Germinal center (tissue), 1 donor: ENCODE measurements at regions not wholly inside any gene's neighbourhood (a gene's known extent, or its start where the extent isn't known, plus 50 kb on each side); places are given as distances from the start of the nearest gene placed in this dataset.

Experiments
- DNase-seq: peaks from one replicate; pipeline ENCODE4 v3.0.0; 2012; ENCODE audit warnings: mixed read lengths, low spot score

- no peak for DNase-seq
These were observed 96.4 kb upstream of the HS3ST1 start for GRCh38 chr4:11525085-11525484.

GRCh38 chr4:11518754-11519153 is 90.1 kb upstream of the HS3ST1 start:
- no peak for DNase-seq

- DNase-seq = no peak
These were observed 86.2 kb upstream of the HS3ST1 start for GRCh38 chr4:11514779-11515419.

- no peak for DNase-seq
These were observed 85.3 kb upstream of the HS3ST1 start for GRCh38 chr4:11514003-11514402.

GRCh38 chr4:11512871-11513270 is 84.2 kb upstream of the HS3ST1 start:
- DNase-seq = no peak

- DNase-seq = no peak
These were observed 82.6 kb upstream of the HS3ST1 start for GRCh38 chr4:11511321-11511720.

- no peak for DNase-seq
These were observed 79.2 kb upstream of the HS3ST1 start for GRCh38 chr4:11507920-11508319.

GRCh38 chr4:11506194-11506593 is 77.5 kb upstream of the HS3ST1 start:
- DNase-seq = no peak

- no peak for DNase-seq
These were observed 76.7 kb upstream of the HS3ST1 start for GRCh38 chr4:11505221-11505971.

GRCh38 chr4:11503166-11503565 is 74.5 kb upstream of the HS3ST1 start:
- DNase-seq = no peak

GRCh38 chr4:11497972-11498371 is 69.3 kb upstream of the HS3ST1 start:
- no peak for DNase-seq

- no peak for DNase-seq
These were observed 68.6 kb upstream of the HS3ST1 start for GRCh38 chr4:11497212-11497806.

GRCh38 chr4:11496351-11496829 is 67.7 kb upstream of the HS3ST1 start:
- no peak for DNase-seq

GRCh38 chr4:11495818-11496217 is 67.1 kb upstream of the HS3ST1 start:
- no peak for DNase-seq

GRCh38 chr4:11495291-11495690 is 66.6 kb upstream of the HS3ST1 start:
- DNase-seq = no peak

- DNase-seq = no peak
These were observed 65.5 kb upstream of the HS3ST1 start for GRCh38 chr4:11494232-11494631.

- DNase-seq = no peak
These were observed 60.9 kb upstream of the HS3ST1 start for GRCh38 chr4:11489453-11490083.

- no peak for DNase-seq
These were observed 60.2 kb upstream of the HS3ST1 start for GRCh38 chr4:11488657-11489452.

- DNase-seq = no peak
These were observed 59.3 kb upstream of the HS3ST1 start for GRCh38 chr4:11487868-11488544.

GRCh38 chr4:11487139-11487538 is 58.4 kb upstream of the HS3ST1 start:
- no peak for DNase-seq

GRCh38 chr4:11485926-11486325 is 57.2 kb upstream of the HS3ST1 start:
- DNase-seq = no peak
